HFFc6 (cell line): ENCODE measurements at regions not wholly inside any gene's neighbourhood (a gene's known extent, or its start where the extent isn't known, plus 50 kb on each side); places are given as distances from the start of the nearest gene placed in this dataset.

Experiments
- DNase-seq: peaks from one replicate; pipeline ENCODE4 v3.0.0-alpha.2; 2018
- H3K27ac Mint-ChIP-seq: 2 replicates; pipeline ENCODE4 v1.8.0; 2020; ENCODE audit warnings: mild to moderate bottlenecking, mixed read lengths
- H3K27me3 Mint-ChIP-seq: 2 replicates; pipeline ENCODE4 v1.8.0; 2021; ENCODE audit warnings: mild to moderate bottlenecking, moderate library complexity, mixed read lengths; ENCODE audit not compliant: insufficient read depth
- H3K36me3 Mint-ChIP-seq: 2 replicates; pipeline ENCODE4 v1.8.0; 2021; ENCODE audit warnings: low read depth, mixed read lengths
- H3K4me1 Mint-ChIP-seq: 2 replicates; pipeline ENCODE4 v1.8.0; 2020; ENCODE audit warnings: low read depth, mixed read lengths
- H3K4me3 Mint-ChIP-seq: 2 replicates; pipeline ENCODE4 v1.8.0; 2020; ENCODE audit warnings: mild to moderate bottlenecking, moderate library complexity, mixed read lengths
- H3K9me3 Mint-ChIP-seq: 2 replicates; pipeline ENCODE4 v1.8.0; 2020; ENCODE audit warnings: mild to moderate bottlenecking, mixed read lengths
- CTCF ChIP-seq: fragments of 200-600 bp; sonication (generic); IDR thresholded peaks from 2 replicates; pipeline ENCODE4 v1.5.0; 2021; ENCODE audit warnings: antibody characterized with exemption, mild to moderate bottlenecking

DNA sequence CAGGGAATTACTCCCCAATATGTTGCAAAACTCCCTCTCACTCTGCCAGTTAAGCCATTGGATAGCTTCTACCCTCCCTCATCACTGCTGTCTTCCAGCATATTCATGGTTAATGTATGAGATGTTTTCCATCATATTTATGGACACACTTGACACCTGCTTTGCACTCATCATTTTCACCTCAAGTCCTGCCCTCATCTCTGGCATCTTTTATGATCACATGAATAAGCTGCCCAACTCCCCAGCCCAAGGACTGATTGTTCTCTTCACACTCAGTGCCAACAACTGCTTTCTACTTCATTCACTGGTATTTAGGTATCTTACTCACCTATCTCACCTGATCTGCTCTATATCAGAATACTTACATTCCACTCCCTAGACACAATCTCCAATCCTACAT lies 131.1 kb upstream of the TTC29 start:
- no peak overlapping the region for H3K4me3 Mint-ChIP-seq
- H3K27ac Mint-ChIP-seq, result no peak overlapping the region
- H3K36me3 Mint-ChIP-seq, result no peaks in the 10 kb centered on the region
- DNase-seq, result no peak
- H3K27me3 Mint-ChIP-seq, result peaks cover 8% of the 10 kb centered on the region
- TF ChIP-seq CTCF, result no peak
- H3K9me3 Mint-ChIP-seq, result no peaks in the 10 kb centered on the region
- peaks cover 9% of the 10 kb centered on the region for H3K4me1 Mint-ChIP-seq

GRCh38 chr4:147078362-147078761 lies 132.7 kb upstream of the TTC29 start:
- DNase-seq, result no peak
- Mint-ChIP-seq H3K4me1 (peaks cover 9% of the 10 kb centered on the region), H3K4me3 (no peak overlapping the region), H3K27ac (no peak overlapping the region), H3K27me3 (peaks cover 8% of the 10 kb centered on the region), H3K9me3 (no peaks in the 10 kb centered on the region), H3K36me3 (no peaks in the 10 kb centered on the region)
- TF ChIP-seq CTCF, result no peak

DNA sequence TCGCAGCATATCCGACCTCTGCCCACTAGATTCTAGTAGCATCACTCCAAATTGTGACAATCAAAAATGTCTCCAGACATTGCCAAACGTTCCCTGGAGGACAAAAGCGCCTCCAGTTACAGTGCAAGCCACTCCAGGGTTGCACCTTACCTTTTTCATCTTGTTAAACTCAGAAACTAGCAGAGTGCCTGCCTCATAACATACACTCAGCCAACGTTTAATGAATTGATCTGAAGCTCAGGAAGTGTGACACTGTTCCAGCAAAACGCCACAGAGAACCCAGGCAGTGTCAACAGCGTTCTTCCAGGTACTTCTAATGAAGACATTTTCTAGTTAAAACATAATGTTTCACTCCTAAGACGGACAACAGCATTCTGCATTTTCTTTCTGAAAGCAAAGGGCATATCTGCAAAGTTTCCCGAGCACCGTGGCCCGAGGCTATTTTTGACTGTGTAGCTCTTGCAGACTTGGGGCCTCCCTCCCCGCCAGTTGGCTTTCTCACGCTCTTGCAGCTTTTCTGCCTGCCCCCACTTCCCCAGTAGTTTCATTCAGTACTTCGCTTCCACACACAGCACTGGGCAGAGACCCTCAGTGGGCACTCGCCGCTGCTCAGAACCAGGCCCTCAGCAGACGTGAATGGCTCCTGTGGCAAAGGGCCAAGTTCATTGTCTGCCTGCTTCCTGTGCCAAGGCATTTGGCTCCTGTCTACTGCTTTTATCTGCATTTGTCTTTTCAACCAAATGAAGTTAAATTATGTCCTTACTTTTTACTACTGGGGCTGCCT lies 133.4 kb upstream of the TTC29 start:
- peak; percentile 11 for DNase-seq
- no peak for TF ChIP-seq CTCF

DNA sequence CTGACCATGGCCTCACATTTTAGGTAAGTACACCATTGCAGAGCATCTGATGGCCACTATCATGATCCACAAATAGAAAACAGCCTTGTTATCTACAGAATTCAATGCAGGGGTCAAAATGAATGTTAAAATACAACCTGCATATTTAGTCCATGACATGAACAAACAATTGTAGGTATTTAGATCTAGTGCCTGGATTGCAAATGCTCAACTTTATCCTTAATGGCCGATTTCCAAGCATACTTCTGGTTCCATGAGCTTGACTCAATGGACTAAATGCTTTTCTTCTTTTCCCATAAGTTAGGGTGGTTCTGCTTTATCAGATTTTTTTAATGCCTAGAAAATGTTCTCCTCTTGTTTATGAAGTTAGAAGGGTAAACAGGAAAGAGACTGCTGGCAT lies 139.2 kb upstream of the TTC29 start:
- Mint-ChIP-seq H3K27me3 (peaks cover 12% of the 10 kb centered on the region), H3K4me1 (peaks cover 7% of the 10 kb centered on the region), H3K9me3 (no peaks in the 10 kb centered on the region), H3K27ac (no peak overlapping the region), H3K4me3 (no peak overlapping the region), H3K36me3 (no peaks in the 10 kb centered on the region)
- DNase-seq, result no peak
- TF ChIP-seq CTCF, result no peak

More for the DNA sequence above, 133.4 kb upstream of the TTC29 start:
- Mint-ChIP-seq H3K4me3 (peak overlapping the region; percentile 35; the same call in 1 of the 2 replicates), H3K9me3 (no peaks in the 10 kb centered on the region), H3K4me1 (peaks cover 9% of the 10 kb centered on the region), H3K36me3 (no peaks in the 10 kb centered on the region), H3K27ac (no peak overlapping the region), H3K27me3 (peaks cover 4% of the 10 kb centered on the region)

- Mint-ChIP-seq H3K9me3 (no peaks in the 10 kb centered on the region), H3K27ac (no peak overlapping the region), H3K27me3 (peaks cover 10% of the 10 kb centered on the region), H3K4me3 (no peak overlapping the region), H3K36me3 (no peaks in the 10 kb centered on the region), H3K4me1 (peaks cover 7% of the 10 kb centered on the region)
- no peak for DNase-seq
- no peak for TF ChIP-seq CTCF
Measured at GRCh38 chr4:147085781-147086180, 140.1 kb upstream of the TTC29 start.
